HG03354 (cell line): ENCODE measurements at regions not wholly inside any gene's neighbourhood (a gene's known extent, or its start where the extent isn't known, plus 50 kb on each side); places are given as distances from the start of the nearest gene placed in this dataset.

ENCODE experiments used
- ATAC-seq: cut with Tn5 transposase; IDR thresholded peaks from one replicate; pipeline ENCODE4 v1.9.1; 2021; ENCODE audit warnings: mild to moderate bottlenecking; ENCODE audit not compliant: unreplicated experiment, poor library complexity, severe bottlenecking

DNA sequence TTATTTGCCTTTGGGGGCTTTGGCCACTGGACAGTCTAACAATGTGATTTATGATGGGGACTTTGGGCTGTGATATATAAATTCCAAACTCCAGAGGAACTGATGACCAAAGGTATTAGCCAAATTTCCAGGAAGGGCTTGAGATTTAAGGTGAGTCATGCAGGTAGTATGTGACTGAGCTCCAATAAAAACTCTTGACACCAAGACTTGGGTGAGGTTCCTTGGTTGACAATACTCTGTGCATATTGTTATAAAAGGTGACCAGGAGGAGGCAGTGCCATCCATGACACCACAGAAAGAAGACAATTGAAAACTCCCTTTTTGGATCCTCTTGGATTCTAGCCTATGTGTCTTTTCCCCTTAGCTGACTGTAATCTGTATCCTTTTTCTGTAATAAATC, 392.7 kb upstream of the LRRC7 start:
- ATAC-seq, result no peak

- no peak for ATAC-seq
Measured at GRCh38 chr1:69180358-69180757, 387.4 kb upstream of the LRRC7 start.

GRCh38 chr1:69185378-69185777, 382.3 kb upstream of the LRRC7 start:
- ATAC-seq, result no peak

DNA sequence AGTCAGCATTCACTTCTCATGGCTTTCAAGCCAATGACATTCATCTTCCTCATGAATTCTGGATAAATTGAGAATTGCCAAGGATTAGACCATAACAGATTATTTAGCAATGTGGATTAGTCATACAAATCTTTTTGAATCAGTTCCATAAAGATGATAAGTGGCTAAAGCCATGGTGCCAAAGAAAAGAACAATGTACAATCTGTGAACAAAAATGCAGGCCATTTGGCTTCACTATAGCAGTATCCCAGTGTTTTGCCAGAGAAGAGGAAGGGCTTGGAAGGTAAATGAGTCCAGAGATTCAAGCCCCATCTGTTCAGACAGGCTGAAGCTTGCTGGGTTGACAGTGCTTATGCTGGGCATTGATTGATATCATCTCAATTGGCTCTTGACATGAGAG, 376.4 kb upstream of the LRRC7 start:
- no peak for ATAC-seq

DNA sequence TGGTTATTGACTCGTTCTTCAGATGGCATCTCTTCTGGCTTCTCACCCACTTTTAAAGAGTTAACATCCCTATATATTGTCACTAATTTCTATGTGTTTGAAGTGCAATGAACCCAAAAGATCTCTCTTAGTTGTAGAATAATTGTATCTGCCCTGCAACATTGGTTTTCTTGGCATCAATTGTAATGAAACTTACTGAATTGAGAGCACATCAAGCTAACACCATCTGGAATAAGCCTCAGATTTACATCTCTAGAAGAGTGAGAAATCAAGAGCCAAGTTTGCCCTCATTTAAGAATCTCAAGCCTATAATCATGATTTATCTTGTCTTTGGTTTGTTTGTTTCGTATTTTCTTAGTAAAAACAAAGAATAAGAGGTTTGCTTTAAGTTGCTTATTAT, 372.6 kb upstream of the LRRC7 start:
- ATAC-seq, result no peak

- ATAC-seq, result no peak
Measured at GRCh38 chr1:69196071-69196470, 371.7 kb upstream of the LRRC7 start.

DNA sequence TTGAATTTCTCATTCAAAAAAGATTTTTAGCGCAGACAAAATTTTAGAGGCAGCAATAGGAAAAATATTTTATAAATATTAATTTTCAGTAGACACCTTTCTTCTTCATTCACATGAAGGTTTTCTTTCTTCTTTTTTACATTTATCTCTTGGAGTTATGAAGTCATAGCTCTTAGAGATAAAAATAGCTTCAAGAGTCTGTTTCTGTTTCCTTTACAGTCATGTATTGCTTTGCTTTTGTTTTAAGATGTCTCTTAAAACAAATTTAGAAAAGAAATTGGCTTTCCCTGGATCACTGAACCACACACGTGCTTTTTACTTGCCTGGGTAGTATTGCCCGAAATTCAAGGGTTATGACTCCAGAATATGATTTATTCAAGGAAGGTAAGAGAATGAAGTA, 369.9 kb upstream of the LRRC7 start:
- no peak for ATAC-seq

- no peak for ATAC-seq
Measured at GRCh38 chr1:69201716-69202115, 366.0 kb upstream of the LRRC7 start.

- no peak for ATAC-seq
Measured at GRCh38 chr1:69203166-69203565, 364.6 kb upstream of the LRRC7 start.

DNA sequence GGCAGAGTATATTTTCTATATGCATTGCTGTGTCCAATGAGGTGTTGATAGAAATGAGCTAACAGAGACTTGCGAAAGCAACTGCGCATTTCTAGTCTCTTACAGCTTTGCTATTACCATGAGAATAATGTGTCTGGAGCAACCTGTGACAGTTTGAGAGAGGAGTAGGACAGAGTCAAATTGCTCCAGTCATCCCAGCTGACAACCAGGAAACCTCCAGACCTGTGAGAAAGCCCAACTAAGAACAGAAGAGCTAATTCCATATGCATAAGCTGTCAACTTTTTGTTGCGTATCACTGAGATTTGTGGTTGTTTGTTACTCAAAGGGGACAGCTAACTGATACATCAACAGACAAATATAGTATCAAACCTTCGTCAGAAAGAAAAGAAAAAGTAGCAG, 354.1 kb upstream of the LRRC7 start:
- ATAC-seq, result no peak

- no peak for ATAC-seq
Measured at GRCh38 chr1:69215883-69216282, 351.8 kb upstream of the LRRC7 start.

DNA sequence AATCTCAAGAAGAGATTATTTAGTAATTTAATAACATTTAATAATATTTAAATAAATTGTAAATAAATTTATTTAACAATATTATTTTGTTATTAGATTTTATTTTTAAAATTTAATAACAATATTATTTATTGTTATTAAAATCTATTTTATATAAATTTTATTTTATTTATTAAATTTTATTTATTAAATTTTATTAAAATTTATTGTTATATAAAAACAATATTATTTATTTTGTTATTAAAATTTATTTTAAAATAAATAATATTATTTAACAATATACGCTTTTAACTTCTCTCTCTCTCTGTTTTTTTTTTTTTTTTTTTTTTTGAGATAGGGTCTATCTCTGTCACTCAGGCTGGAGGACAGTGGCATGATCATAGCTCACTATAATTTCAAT, 347.1 kb upstream of the LRRC7 start:
- ATAC-seq, result no peak

DNA sequence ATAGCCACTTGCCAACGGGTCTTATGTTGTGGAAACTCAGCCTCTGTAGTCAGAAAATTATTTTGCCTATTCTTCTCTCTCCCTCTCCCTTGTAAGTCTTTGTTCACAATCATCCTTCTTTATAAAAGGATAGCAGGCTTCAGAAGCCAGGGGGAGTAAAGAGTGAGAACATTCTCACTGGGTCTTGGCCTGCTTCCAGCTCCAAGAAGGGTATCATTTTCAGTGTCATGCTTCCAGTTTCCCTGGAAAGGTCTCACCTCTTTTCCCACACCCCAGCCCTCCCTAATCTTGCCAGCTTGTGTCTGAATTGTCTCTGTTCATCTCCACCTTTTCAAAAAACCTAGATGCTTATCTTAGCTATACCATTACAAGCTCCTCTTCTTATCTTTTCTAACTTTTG, 346.2 kb upstream of the LRRC7 start:
- ATAC-seq, result no peak

- no peak for ATAC-seq
Measured at GRCh38 chr1:69223156-69223555, 344.6 kb upstream of the LRRC7 start.

DNA sequence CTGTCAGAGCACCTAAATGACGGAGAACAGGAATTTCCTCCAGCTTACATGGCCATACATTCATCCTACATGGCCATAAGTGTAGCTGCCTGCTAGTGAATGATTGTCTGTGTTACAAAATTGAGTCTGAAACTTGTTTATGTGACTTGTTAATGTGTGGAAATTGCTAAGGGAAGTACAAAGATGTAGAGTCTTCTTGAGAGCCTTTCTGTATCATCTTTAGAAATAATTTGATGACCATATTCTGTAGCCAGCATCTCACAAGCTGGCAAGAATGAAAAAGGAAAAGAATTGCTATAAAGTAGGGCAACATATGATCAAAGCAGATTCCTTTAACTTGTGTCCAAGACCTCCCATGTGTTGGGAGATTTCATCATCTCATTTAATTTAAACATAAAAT, 339.2 kb upstream of the LRRC7 start:
- no peak for ATAC-seq

GRCh38 chr1:69230208-69230607, 337.5 kb upstream of the LRRC7 start:
- ATAC-seq, result no peak

DNA sequence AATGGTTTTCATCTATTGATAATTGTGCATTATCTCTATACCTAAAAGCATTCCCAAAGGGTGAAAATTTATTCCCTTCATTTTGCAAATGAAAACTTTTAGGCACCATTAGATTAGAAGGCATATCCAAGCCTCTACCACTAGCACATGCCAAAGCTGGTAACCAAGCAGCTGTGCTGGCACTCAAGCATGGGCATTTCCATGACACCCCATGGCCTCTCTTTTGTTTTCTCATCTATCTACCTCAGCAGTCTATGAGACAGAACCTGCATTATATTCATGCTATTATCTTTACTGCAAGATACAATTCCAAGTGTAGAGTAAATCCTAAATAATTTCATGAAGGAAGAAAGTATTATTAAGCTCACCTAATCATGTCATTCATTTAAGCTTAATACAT, 334.3 kb upstream of the LRRC7 start:
- no peak for ATAC-seq

- ATAC-seq, result no peak
Measured at GRCh38 chr1:69244211-69244610, 323.5 kb upstream of the LRRC7 start.

- ATAC-seq, result no peak
Measured at GRCh38 chr1:69246109-69246508, 321.6 kb upstream of the LRRC7 start.

GRCh38 chr1:69246710-69247109, 321.0 kb upstream of the LRRC7 start:
- ATAC-seq, result no peak

DNA sequence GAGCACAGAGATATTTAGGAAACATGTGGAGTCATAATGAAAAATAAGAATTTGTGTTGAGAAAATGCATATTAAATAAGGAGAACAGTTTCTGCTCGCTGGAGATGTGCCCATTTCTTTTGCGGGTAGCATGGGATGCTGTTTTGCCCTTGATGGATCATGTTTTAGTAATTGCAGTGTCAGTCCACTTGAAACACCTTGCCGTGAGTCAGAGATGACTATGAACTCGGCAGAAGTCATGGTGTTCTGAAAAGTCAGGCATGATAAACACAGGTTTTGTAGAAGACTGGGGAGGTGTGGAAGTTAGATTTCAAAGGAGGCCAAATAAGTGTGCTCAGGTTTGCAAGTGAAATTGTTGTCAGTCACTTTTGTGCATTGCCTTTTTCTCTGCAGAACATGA, 315.0 kb upstream of the LRRC7 start:
- no peak for ATAC-seq

- ATAC-seq, result no peak
Measured at GRCh38 chr1:69256036-69256435, 311.7 kb upstream of the LRRC7 start.

GRCh38 chr1:69258842-69259241, 308.9 kb upstream of the LRRC7 start:
- ATAC-seq, result no peak
